ENCODE measurements at regions not wholly inside any gene's neighbourhood (a gene's known extent, or its start where the extent isn't known, plus 50 kb on each side); places are given as distances from the start of the nearest gene placed in this dataset.

- TF ChIP-seq CTCF (IDR thresholded peaks at IDR 0.05), result no peak
- TF ChIP-seq POLR2A (IDR thresholded peaks at IDR 0.05), result no peak
These were observed 518.0 kb downstream of the TMA16 start for GRCh38 chr4:164012396-164013027.
